GM19035 (cell line): ENCODE measurements at regions not wholly inside any gene's neighbourhood (a gene's known extent, or its start where the extent isn't known, plus 50 kb on each side); places are given as distances from the start of the nearest gene placed in this dataset.

Experiments used
- ATAC-seq: cut with Tn5 transposase; IDR thresholded peaks from one replicate; pipeline ENCODE4 v1.9.1; 2021; ENCODE audit not compliant: unreplicated experiment

- no peak for ATAC-seq
Measured at GRCh38 chr9:95757439-95757838, 118.1 kb upstream of the ERCC6L2 start.

GRCh38 chr9:95756986-95757385, 118.5 kb upstream of the ERCC6L2 start:
- ATAC-seq: no peak

- no peak for ATAC-seq
Measured at GRCh38 chr9:95756101-95756500, 119.4 kb upstream of the ERCC6L2 start.

GRCh38 chr9:95755421-95755730, 120.1 kb upstream of the ERCC6L2 start:
- ATAC-seq: no peak

- no peak for ATAC-seq
Measured at GRCh38 chr9:95754533-95755420, 120.7 kb upstream of the ERCC6L2 start.

- no peak for ATAC-seq
Measured at GRCh38 chr9:95753762-95754465, 121.6 kb upstream of the ERCC6L2 start.

GRCh38 chr9:95752129-95752731, 123.3 kb upstream of the ERCC6L2 start:
- ATAC-seq: no peak

GRCh38 chr9:95751520-95751790, 124.0 kb upstream of the ERCC6L2 start:
- ATAC-seq: no peak

GRCh38 chr9:95750725-95751519, 124.6 kb upstream of the ERCC6L2 start:
- ATAC-seq: no peak

GRCh38 chr9:95749493-95749892, 126.0 kb upstream of the ERCC6L2 start:
- no peak for ATAC-seq

GRCh38 chr9:95746408-95747180, 128.9 kb upstream of the ERCC6L2 start:
- ATAC-seq: no peak

- ATAC-seq: no peak
Measured at GRCh38 chr9:95742821-95743220, 132.7 kb upstream of the ERCC6L2 start.

- ATAC-seq: no peak
Measured at GRCh38 chr9:95741631-95742030, 133.9 kb upstream of the ERCC6L2 start.

GRCh38 chr9:95740217-95741004, 135.1 kb upstream of the ERCC6L2 start:
- no peak for ATAC-seq

GRCh38 chr9:95738438-95738837, 137.1 kb upstream of the ERCC6L2 start:
- no peak for ATAC-seq

- no peak for ATAC-seq
Measured at GRCh38 chr9:95736891-95737522, 138.5 kb upstream of the ERCC6L2 start.

- ATAC-seq: no peak
Measured at GRCh38 chr9:95736370-95736769, 139.1 kb upstream of the ERCC6L2 start.

- ATAC-seq: no peak
Measured at GRCh38 chr9:95735701-95736100, 139.8 kb upstream of the ERCC6L2 start.
